Stomach (tissue), 8 donors: ENCODE measurements at regions not wholly inside any gene's neighbourhood (a gene's known extent, or its start where the extent isn't known, plus 50 kb on each side); places are given as distances from the start of the nearest gene placed in this dataset.

Experiments used
- DNase-seq, 2 donors: peaks; one replicate each; pipeline versions ENCODE4 v3.0.0 to v3.0.0-alpha.2; 2013 to 2019
- H3K27ac ChIP-seq, 5 donors: fragments of 200-600 bp in 4 of 5; sonication (generic) in 4 of 5; one replicate each; pipeline ENCODE4 v1.5.1; 2013 to 2019; ENCODE audit warnings: mild to moderate bottlenecking in 1 of 5, moderate library complexity in 1 of 5
- H3K27me3 ChIP-seq, 3 donors: fragments of 200-600 bp; sonication (generic); one replicate each; pipeline ENCODE4 v1.5.1; 2017 to 2019; ENCODE audit warnings: mixed run types in 1 of 3
- H3K36me3 ChIP-seq, 4 donors: fragments of 200-600 bp; sonication (generic); 1 replicate in 3 of 4; 2 replicates in 1 of 4; pipeline ENCODE4 v1.5.1; 2016 to 2019
- H3K4me1 ChIP-seq, 4 donors: fragments of 200-600 bp; sonication (generic); one replicate each; pipeline ENCODE4 v1.5.1; 2016 to 2019
- H3K4me3 ChIP-seq, 4 donors: fragments of 200-600 bp; sonication (generic) in 3 of 4; one replicate each; pipeline ENCODE4 v1.5.1; 2016 to 2019; ENCODE audit warnings: mild to moderate bottlenecking in 1 of 4
- H3K9me3 ChIP-seq, 4 donors: fragments of 200-600 bp; sonication (generic); one replicate each; pipeline ENCODE4 v1.5.1; 2016 to 2019
- CTCF ChIP-seq, 7 experiments: fragments of 450-650 bp in 4 of 7; fragments of 200-600 bp in 3 of 7; sonication (generic) in 3 of 7; IDR thresholded peaks; one replicate each; pipeline ENCODE4 v1.5.1; 2016 to 2019; ENCODE audit warnings: antibody characterized with exemption in 7 of 7, control low read depth in 2 of 7, mild to moderate bottlenecking in 1 of 7
- EP300 ChIP-seq: sonication (generic); formaldehyde crosslinking; IDR thresholded peaks from one replicate; pipeline ENCODE4 v1.6.1; 2017; ENCODE audit warnings: antibody characterized with exemption
- POLR2A ChIP-seq, 4 donors: fragments of 450-650 bp; IDR thresholded peaks; one replicate each; pipeline ENCODE4 v1.6.1; 2016; ENCODE audit warnings: antibody characterized with exemption in 4 of 4, control low read depth in 2 of 4, mild to moderate bottlenecking in 1 of 4, moderate library complexity in 1 of 4
- POLR2AphosphoS5 ChIP-seq, 3 donors: sonication (generic); formaldehyde crosslinking; IDR thresholded peaks; one replicate each; pipeline ENCODE4 v1.6.1; 2016; ENCODE audit warnings: antibody characterized with exemption in 3 of 3
- WGBS, 5 donors: extraction: QIAGEN DNeasy Blood & Tissue Kit in 3 of 5; methylation state at CpG; one replicate each; pipeline versions ENCODE4 v1.1.5 to v1.1.7; 2013 to 2018; 5-methylcytosine and 5-hydroxymethylcytosine counted together
- intact Hi-C: fragments of 100-400 bp; cut with DNase I; formaldehyde crosslinking; loops from one replicate; pipeline ENCODE4 v1.15.1; 2023; ENCODE audit warnings: low total_unique reads
- donor health status: healthy with polysubstance abuse.
- donor health status: Bipolar disorder and iron deficiency.
- donor health status: healthy.

- Histone ChIP-seq H3K27me3 (peaks cover 0 to 60% (median 0%) of the 10 kb centered on the region in 3 donors), H3K36me3 (no peaks in the 10 kb centered on the region), H3K4me3 (no peak overlapping the region), H3K27ac (no peak overlapping the region), H3K4me1 (peaks cover 5 to 21% (median 9%) of the 10 kb centered on the region in 4 donors), H3K9me3 (no peaks in the 10 kb centered on the region)
- DNase-seq, result no peak
- intact Hi-C loops, result no loop called here
- TF ChIP-seq POLR2AphosphoS5 (IDR thresholded peaks at IDR 0.05) (no peak), EP300 (no peak), CTCF (IDR thresholded peaks at IDR 0.05) (no peak), POLR2A (IDR thresholded peaks at IDR 0.05) (no peak)
- 70 to 79% (median 72%) methylated on average over 20 of the region's 20 CpGs for WGBS, 5 donors
Measured at GRCh38 chr14:99322731-99323599, 51.0 kb upstream of the BCL11B start.

GRCh38 chr14:99321955-99322730, 50.1 kb upstream of the BCL11B start:
- peaks cover 0 to 58% (median 0%) of the 10 kb centered on the region in 3 donors for H3K27me3 ChIP-seq
- H3K4me1 ChIP-seq, result peaks cover 5 to 29% (median 9%) of the 10 kb centered on the region in 4 donors
- no peak for TF ChIP-seq POLR2AphosphoS5 (IDR thresholded peaks at IDR 0.05)
- no peak for TF ChIP-seq CTCF (IDR thresholded peaks at IDR 0.05)
- TF ChIP-seq EP300, result no peak
- TF ChIP-seq POLR2A (IDR thresholded peaks at IDR 0.05), result no peak
- intact Hi-C loops, result no loop called here
- H3K9me3 ChIP-seq, result no peaks in the 10 kb centered on the region
- WGBS, 5 donors, result 61 to 73% (median 71%) methylated on average over 12 to 13 of the region's 13 CpGs
- DNase-seq, result no peak
- no peak overlapping the region for H3K4me3 ChIP-seq
- H3K27ac ChIP-seq, result no peak overlapping the region
- H3K36me3 ChIP-seq, result no peaks in the 10 kb centered on the region
